Activated CD4-positive, alpha-beta T cell treated with anti-CD3 and anti-CD28 coated beads for 48 hours (primary cell): ENCODE measurements at regions not wholly inside any gene's neighbourhood (a gene's known extent, or its start where the extent isn't known, plus 50 kb on each side); places are given as distances from the start of the nearest gene placed in this dataset.

ENCODE experiments used
- DNase-seq: peaks from one replicate; pipeline ENCODE4 v3.0.0-alpha.2; 2020

GRCh38 chr15:95097361-95097760 lies 866.0 kb downstream of the MCTP2 start:
- no peak for DNase-seq

GRCh38 chr15:95105229-95105628 lies 873.9 kb downstream of the MCTP2 start:
- no peak for DNase-seq

GRCh38 chr15:95106801-95107200 lies 875.4 kb downstream of the MCTP2 start:
- DNase-seq, result no peak

GRCh38 chr15:95108673-95109072 lies 877.3 kb downstream of the MCTP2 start:
- no peak for DNase-seq

GRCh38 chr15:95111969-95112368 lies 880.6 kb downstream of the MCTP2 start:
- no peak for DNase-seq

- DNase-seq, result no peak
Observed at GRCh38 chr15:95113041-95113440, 881.7 kb downstream of the MCTP2 start.

- DNase-seq, result no peak
Observed at GRCh38 chr15:95119041-95119610, 887.8 kb downstream of the MCTP2 start.

GRCh38 chr15:95120595-95120994 lies 889.2 kb downstream of the MCTP2 start:
- DNase-seq, result no peak

- DNase-seq, result no peak
Observed at GRCh38 chr15:95121191-95121590, 889.8 kb downstream of the MCTP2 start.

GRCh38 chr15:95125803-95126202 lies 894.4 kb downstream of the MCTP2 start:
- no peak for DNase-seq

GRCh38 chr15:95127356-95127755 lies 896.0 kb downstream of the MCTP2 start:
- no peak for DNase-seq

GRCh38 chr15:95129574-95129973 lies 898.2 kb downstream of the MCTP2 start:
- no peak for DNase-seq

GRCh38 chr15:95131131-95131556 lies 899.8 kb downstream of the MCTP2 start:
- no peak for DNase-seq

- DNase-seq, result no peak
Observed at GRCh38 chr15:95132774-95133173, 901.4 kb downstream of the MCTP2 start.

- DNase-seq, result no peak
Observed at GRCh38 chr15:95134431-95135110, 903.2 kb downstream of the MCTP2 start.

GRCh38 chr15:95138604-95139270 lies 907.4 kb downstream of the MCTP2 start:
- DNase-seq, result no peak

GRCh38 chr15:95141486-95141885 lies 910.1 kb downstream of the MCTP2 start:
- no peak for DNase-seq

GRCh38 chr15:95142531-95142930 lies 911.2 kb downstream of the MCTP2 start:
- DNase-seq, result no peak

- DNase-seq, result no peak
Observed at GRCh38 chr15:95146481-95146880, 915.1 kb downstream of the MCTP2 start.

- no peak for DNase-seq
Observed at GRCh38 chr15:95148183-95148582, 916.8 kb downstream of the MCTP2 start.

- no peak for DNase-seq
Observed at GRCh38 chr15:95149036-95149435, 917.7 kb downstream of the MCTP2 start.

GRCh38 chr15:95149771-95150170 lies 918.4 kb downstream of the MCTP2 start:
- no peak for DNase-seq

GRCh38 chr15:95150466-95150865 lies 919.1 kb downstream of the MCTP2 start:
- DNase-seq, result no peak

GRCh38 chr15:95152741-95153140 lies 921.4 kb downstream of the MCTP2 start:
- no peak for DNase-seq
